HG03025 (cell line): ENCODE measurements at regions not wholly inside any gene's neighbourhood (a gene's known extent, or its start where the extent isn't known, plus 50 kb on each side); places are given as distances from the start of the nearest gene placed in this dataset.
"Not testable (repeated sequence)": the region's sequence is repeated elsewhere in the genome, so short reads cannot be mapped to it uniquely, and the experiment has no call there.

Experiments
- ATAC-seq: cut with Tn5 transposase; IDR thresholded peaks from one replicate; pipeline ENCODE4 v1.9.1; 2021; ENCODE audit warnings: mild to moderate bottlenecking, moderate library complexity; ENCODE audit not compliant: unreplicated experiment, low FRiP score

DNA sequence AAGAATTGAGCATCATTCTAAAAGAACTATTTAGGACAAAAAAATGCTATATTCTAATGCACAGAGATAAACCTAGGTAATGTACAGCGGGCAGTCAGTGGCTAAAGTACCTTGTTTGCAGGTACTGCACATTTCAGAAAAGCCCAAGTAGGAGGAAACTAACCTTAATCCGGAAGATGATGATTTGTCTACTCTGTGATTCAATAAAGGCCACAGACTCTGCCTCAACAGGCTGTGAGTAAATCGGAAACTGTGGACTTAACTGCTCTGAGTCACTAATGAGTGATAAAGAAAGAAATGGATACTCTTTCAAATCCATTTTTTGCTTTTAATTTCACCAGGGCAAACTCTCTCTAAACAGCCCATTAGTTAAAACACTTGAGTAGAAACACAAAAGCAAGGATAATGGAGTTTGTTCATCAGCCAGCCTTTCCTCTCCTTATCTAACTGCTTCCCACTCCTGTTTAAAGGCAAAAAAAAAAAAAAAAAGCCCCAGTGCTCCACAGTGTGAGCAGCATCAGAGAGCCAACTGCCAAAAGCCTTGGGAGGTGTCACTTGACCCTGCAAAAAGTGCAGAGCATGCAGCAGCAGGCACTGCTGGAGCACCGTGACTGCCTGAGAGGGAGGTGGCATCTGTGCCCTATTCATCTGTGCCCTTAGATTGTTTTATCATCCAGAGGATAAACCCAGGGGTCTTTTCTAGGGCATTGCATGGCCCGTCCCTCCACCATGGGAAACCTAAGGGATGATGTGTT, 187.7 kb downstream of the SATB1 start:
- no peak for ATAC-seq

DNA sequence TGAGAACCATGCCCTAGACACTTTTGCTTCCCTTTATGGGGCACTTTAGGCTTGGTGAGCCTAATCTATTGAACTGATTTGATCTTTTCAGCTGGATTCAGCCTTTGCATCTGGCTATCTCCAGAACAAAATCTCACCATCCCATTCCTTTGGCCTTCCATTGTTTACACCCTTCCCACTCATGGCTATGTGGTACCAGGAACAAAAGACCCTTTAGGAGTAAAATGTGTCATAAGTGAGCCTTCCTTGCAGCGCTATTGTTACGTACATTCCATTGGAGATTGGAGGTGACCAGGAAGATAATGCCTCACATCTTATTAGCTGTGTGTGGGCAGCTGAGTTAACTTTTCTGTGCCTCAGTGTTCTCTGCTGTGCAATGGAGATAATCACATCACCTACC, 188.4 kb downstream of the SATB1 start:
- ATAC-seq = no peak

DNA sequence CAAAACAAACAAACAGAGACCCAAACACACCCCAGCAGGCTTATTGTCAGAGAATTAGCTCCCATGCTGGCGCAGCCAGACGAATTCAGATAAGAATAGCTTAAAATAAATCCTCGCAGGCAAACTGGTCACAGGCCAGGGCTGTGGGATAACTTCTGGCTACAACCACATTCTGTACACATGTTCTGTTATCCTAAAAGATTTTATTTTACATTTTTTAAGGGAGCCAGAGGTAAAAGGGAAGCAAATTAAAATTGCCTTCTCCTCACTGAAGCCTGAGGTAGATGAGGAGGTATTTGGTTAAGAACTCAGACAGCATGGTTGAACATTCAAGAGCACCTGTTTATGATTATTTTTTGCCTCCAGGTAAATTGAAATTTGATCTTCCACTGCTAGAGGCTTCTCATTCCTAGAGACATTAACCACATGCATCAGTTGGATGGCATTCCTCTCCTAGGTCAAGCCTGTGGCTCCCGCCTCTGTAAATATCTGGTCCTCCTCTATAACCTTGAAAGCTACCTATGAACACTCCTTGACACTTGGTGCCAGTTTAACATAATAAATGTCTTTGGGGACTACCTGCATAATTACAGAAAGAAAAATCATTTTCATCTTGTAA, 190.3 kb downstream of the SATB1 start:
- ATAC-seq = no peak

DNA sequence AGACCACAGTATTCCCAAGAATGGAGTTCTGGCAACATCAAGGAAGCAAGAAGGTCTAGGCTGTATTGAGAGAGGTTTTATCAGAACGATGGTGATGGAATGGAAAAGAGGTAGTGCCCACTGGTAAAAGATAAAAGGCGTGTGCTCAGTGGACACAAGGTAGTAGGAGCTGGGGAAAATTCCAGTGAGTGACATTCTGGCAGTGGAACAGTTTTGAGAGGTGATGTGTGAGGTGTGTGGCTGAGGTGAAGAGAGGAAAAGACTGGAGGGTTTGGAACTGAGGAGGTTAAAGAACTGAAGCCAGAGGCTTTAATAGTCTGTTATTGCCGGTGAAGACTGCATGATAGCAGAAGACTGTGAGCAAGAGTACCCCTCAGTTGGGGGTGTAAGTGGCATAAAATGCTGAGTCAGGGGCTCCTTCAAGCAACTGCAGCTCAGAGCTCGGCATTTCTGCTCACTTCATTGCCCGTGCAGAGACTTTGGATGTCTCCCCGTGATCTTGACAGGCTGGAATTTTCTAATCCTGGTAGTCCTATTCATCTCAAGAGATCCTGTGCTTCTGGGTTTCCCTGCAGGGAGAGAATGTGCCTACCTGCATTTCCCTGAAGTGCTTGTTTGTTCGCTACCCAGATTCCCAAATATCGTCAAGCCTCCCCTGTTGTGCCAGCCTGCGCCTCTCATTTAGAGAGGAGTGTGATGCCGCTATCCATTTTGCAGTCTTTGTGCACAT, 191.0 kb downstream of the SATB1 start:
- no peak for ATAC-seq

DNA sequence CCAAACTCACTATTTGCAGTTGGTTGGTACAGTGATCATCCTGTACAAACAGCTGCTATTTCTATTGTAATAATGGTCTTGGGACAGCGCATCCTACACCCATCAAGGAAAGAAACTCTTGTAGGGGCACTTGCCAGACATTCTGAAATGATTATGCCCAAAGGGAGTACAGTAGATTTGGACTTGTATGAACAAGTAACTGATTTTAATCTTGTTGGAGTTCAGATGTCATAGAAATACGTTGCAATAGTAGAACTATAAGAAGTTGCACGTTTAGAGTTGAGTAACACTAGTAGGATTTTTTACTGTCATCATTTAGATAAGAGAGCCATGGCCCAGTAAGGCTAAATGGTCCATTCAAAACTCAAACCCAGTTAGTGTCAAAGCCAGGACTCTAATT, 192.8 kb downstream of the SATB1 start:
- no peak for ATAC-seq

DNA sequence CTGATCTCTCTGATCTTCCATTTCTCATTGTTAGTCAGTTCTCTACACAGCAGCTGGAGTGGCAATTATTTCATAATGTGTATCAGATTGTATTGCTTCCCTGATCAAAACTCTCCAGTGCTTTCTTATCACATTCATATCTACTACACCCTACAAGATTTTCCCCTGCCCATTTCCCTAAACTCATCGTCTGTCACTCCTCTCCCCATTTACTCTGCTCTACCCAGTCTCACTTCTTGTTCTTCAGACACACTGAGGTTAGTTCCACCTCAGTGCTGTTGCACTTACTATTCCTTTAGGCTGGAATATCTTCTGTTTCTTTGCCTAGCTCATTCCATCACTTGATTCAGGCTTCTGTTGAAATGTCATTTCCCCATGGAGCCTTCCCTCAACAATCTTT, 197.1 kb downstream of the SATB1 start:
- ATAC-seq = no peak

DNA sequence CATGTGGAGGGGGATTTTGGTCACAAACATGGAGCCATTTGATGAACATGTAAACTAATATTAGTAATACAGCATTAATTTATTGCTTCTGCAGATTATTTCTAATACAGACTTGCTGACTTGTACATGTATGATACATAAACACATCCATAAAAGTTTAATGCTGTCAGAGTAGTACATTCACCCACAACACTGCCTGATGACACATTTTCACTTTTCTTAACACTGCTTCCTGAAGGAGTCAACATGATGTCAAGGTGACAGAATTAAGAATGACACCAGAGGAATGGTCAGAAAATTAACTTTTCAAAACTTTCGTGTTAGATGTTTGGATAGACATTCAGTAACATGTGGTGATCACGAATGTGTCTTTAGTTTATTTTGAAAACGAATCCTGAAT, 199.4 kb downstream of the SATB1 start:
- ATAC-seq = no peak

DNA sequence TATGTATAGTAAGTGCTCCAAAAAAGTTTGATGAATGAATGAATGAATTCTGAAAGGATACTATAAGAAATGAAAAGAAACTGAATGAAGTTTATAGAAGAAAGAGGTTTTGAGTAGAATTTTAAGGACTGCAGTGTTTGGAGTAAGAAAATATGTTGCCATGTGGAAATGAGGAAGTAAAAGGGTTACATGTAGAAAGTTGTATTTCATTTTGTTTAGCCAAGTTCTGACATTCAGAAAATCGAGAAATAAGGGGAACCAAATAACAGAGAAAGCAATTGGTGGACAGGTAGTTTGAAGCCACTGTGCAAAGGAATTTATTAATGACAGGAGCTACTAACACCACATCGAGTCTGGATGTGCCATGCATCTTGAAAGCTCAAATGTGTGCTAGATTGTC, 200.7 kb downstream of the SATB1 start:
- ATAC-seq = no peak

DNA sequence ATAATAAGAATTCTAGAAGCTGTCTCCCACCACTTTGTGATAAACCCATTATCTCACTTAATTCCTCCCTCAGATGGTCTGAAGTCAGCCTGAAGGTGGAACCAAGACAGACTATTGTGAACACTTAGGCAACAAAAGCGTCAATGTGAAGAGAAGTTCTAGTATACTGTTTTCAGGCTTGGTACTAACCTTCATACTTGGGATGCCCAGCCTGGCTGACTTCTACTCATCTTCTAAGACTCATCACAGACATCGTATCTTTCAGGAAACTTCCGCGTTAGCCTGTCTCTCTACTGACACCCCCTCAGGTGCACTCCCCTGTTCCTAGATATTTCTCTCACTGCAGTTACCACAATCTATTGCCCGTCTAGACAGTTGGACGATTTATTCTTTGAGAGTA, 201.2 kb downstream of the SATB1 start:
- ATAC-seq = peak; percentile 24

DNA sequence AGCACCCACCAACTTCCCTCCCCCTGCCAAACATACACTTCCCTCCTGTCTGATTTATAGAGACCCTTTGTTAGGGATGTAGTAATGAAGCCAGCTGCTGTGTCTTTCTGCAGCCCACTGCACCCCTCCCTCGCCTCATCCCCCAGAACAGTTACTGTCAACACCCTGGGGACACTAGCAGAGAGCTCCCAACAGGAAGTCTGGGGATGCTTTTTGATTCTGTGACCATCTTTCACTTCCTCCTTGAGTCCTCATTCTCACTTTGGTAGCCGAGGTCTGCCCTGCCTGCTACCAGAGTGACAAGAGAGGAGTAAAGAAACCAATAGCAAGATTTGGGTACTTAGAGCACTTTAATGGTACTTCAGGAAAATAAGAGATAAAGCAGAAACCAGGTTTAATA, 201.6 kb downstream of the SATB1 start:
- peak; percentile 99 for ATAC-seq

DNA sequence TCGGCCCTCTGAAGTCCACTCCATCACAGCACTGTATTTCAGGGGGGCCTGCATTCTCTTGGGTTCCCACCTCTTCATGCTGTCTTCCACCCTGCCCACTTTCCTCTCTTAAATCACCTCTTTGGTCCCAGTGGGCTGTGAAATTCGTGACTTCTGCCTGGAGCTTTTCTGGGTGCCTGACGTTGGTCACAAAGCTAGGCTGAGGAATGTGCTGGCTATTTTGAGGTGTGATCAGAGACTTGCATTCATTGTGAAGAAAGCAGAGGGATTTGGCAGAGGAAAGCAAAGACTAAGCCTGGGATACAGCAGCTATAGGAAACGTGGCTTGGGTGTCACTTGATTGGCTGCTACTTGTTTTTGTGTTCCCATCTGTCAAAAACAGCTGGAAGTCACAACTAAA, 202.5 kb downstream of the SATB1 start:
- ATAC-seq = no peak

DNA sequence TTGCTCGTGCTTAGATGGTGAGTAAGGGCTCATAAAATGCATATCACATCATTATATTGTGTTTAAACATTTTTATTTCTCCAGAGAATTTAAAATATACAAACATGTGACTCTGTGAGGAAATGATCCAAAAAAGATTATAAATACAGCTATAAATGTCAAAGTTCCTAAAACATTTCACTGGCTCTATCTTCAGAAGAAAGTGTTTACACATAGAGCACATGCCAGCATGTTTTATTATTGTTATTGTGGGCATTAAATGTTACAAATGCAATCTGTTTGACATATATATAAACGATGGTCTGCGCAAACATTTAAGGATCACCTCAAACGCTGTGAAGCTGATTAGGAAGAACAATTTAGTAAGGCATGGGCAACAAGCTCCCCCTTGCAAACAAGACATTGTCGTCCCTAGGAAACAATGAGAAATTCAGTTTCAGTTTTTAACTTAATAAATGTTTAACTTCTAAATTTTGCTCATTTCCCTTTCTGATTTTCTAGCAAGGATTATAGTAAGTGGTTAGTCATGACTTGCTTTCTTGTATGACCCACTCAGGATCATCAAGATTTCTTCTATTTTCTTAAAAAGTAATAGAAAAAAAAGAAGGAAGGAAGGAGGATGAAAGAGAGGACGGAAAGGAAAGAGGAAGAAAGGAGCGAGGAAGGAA, 207.5 kb downstream of the SATB1 start:
- no peak for ATAC-seq

DNA sequence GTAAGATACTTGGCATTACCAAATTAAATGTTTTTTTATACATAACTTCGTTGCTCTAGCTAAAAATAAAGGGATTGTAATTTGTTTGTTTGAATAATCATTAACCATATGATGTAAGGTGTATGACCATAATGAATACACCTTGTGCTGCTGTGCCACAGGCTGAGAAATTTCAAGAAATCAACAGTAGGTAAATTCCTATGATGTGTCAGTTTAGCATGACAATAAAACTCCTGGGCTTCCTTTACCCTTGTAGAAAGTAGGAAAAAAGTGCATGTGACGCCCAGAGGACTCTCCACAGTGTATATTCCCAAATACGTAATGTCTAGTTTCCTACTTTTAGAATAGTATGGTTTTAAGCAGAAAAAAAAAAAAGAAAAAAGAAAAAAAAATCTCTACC, 208.1 kb downstream of the SATB1 start:
- no peak for ATAC-seq

DNA sequence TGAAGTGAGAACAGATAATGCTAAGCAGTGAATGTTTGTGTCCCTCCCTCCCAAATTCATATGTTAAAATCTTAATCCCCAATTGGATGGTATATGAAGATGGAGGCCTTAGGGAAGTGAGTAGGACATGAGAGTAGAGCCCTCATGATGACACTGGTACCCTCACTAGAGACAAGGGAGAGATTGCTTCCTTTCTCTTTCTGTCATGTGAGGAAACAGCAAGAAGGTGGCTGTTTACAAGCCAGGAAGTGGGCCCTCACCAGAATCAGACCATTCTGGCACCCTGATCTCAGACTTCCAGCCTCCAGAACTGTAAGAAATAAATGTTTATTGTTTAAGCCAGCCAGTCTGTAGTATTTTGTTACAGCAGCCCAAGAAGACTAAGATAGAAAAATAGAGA, 209.5 kb downstream of the SATB1 start:
- no peak for ATAC-seq

DNA sequence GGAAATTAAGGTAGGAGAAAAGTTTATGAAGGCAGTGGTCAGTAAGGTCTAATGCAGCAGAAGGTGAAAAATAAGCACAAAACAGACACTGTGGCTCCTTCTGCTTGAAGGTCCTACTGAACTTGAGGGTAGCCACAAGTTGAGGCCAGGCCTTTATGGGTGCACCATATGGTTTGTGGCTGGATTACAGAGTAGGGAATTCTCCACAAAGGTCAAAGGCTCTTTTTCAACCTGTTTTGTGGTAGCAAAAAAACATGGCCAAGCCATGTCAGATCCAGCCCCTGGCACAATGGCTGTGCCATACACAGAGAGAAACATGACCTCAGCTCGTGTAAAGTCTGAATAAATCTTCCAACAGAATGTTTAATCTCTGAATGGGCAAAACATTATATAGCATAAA, 214.0 kb downstream of the SATB1 start:
- no peak for ATAC-seq

DNA sequence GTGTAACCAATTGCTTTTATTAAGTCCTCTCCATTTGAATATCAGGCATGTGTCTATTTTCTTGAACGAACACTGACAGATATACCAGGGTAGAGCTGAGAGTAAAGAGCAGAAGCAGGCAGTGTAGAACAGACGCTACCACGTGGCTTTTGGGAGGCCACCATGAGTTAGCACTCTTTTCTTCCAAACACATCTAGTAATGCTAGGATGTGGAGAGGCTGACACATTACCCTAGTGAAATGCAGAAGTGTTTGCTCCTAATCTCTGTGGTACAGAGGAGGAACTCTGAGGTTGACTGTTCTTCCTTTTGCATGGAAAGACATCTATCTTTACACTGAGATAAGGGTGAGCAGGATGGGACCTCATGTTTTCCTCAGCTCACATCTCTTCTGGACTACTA, 216.3 kb downstream of the SATB1 start:
- ATAC-seq = no peak

DNA sequence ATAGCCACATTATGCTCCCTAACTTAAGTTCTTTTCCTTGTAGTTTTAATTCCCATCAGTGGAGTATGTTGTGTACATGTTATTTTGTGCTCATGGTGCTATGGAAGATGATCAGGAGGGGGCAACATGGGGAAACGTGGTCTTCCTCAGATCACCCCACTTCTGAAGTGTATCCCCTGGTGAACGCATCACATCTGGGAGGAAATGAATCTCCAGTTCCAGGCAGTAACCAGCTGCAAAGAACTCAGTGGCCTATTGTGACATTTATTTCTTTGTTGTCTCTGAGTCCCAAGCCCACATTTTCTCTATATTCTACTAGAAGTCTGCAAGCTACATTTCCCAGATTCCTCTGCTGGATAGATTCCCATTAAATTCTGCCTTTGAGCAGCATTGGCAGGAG, 217.0 kb downstream of the SATB1 start:
- ATAC-seq = no peak

DNA sequence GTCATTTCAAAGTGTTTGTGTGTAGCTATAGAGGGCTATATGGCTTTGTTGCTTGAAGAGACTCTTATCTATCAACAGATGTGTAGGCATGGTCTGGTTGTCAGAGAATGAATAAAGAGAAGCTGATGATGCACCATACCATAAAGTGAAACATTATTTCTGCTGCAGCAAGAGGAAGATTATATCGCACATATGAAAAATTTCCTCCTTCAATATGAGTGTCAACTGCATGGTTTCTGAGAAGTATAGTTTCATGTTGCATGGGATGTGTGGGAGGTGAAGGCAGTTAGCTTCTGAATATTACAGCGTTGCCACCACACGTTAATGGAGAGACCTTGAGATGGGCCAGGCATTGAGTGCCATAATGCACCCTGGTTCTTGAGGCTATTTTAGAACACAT, 217.9 kb downstream of the SATB1 start:
- no peak for ATAC-seq

DNA sequence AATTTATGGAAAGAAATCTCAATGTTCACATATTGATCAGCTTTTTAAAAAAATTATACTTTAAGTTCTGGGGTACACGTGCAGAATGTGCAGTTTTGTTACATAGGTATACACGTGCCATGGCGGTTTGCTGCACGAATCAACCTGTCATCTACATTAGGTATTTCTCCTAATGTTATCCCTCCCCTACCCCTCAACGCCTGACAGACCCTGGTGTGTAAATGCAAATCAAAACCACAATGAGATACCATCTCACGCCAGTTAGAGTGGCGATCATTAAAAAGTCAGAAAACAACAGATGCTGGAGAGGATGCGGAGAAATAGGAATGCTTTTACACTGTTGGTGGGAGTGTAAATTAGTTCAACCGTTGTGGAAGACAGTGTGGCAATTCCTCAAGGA, 219.4 kb downstream of the SATB1 start:
- ATAC-seq = not testable (repeated sequence)

DNA sequence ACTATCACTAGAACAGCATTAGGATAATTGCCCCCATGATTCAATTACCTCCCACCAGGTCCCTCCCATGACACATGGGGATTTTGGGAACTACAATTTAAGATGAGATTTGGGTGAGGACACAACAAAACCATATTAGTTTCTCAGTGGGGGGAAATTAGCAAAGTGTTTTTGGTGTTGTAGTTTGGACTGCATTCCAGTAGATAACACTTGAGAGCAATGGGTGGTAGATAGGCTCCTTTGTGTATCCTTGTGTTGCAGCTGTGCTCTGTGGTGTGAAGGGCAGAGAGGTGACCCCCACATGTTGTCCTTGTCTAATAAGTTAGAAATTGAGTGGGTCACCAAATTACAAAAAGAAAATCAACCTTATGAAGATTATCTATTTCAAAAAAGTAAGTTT, 223.8 kb downstream of the SATB1 start:
- ATAC-seq = no peak

DNA sequence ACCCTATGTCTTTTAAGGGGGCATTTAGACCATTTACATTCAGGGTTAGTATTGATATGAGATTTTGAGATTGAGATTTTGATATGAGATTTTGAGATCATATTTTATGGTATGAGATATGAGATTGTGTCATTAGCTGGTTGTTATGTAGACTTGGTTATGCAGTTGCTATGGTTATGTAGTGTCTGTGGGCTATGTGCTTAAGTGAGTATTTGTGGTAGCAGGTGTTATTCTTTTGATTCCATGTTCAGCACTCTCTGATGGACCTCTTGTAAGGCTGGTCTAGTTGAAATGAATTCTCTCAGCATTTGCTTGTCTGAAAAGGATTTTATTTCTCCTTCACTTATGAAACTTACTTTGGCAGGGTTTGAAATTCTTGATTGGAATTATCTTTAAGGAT, 225.4 kb downstream of the SATB1 start:
- no peak for ATAC-seq
